ENCODE measurements at regions not wholly inside any gene's neighbourhood (a gene's known extent, or its start where the extent isn't known, plus 50 kb on each side); places are given as distances from the start of the nearest gene placed in this dataset.

- POLR2A ChIA-PET = no interaction called here
Measured at GRCh38 chr6:169022079-169022478, 231.6 kb downstream of the THBS2 start.

GRCh38 chr6:169020821-169021220 lies 232.8 kb downstream of the THBS2 start:
- POLR2A ChIA-PET = no interaction called here
- WGBS (ENCODE audit: low lambda C conversion rate) = 59% methylated on average over 8 of the region's 8 CpGs
- H3K36me3 ChIP-seq (replicated peaks in 1 of 2; ENCODE audit: control insufficient read depth in 1 of 2, insufficient read depth in 2 of 2, low read length in 1 of 2) = no peaks in the 10 kb centered on the region
- CTCF ChIA-PET = interaction anchor here (1.7 to 2.2 kb wide), 2 partner anchors 33 to 499 kb away, joined by 3 to 5 read pairs; no protein-coding TSS in a partner anchor
- H3F3A ChIP-seq (replicated peaks; ENCODE audit: insufficient read depth) = no peaks in the 10 kb centered on the region
- no peaks in the 10 kb centered on the region for H4K20me1 ChIP-seq (ENCODE audit: insufficient read depth)
- H3K27ac ChIP-seq (ENCODE audit: low read depth in 2 of 2, low read length in 1 of 2) = no peak overlapping the region
- TF ChIP-seq YY1 (IDR thresholded peaks at IDR 0.05; ENCODE audit: low read depth) = no peak
- TF ChIP-seq TAF1 (IDR thresholded peaks at IDR 0.05; ENCODE audit: borderline replicate concordance, low read depth, low read length) = no peak
- no peak for TF ChIP-seq NRF1 (IDR thresholded peaks at IDR 0.05; ENCODE audit: low read depth, low read length)
- no peak for TF ChIP-seq RXRA (IDR thresholded peaks at IDR 0.05; ENCODE audit: borderline replicate concordance, low read depth)
- no peak for TF ChIP-seq TEAD4 (IDR thresholded peaks at IDR 0.05; ENCODE audit: borderline replicate concordance, insufficient read depth)
- no peak for TF ChIP-seq USF2 (IDR thresholded peaks at IDR 0.05; ENCODE audit: borderline replicate concordance, low read depth, low read length)
- no peak for TF ChIP-seq IRF3 (IDR thresholded peaks at IDR 0.05; ENCODE audit: low read depth, low read length)
- TF ChIP-seq ELF1 (IDR thresholded peaks at IDR 0.05) = no peak
- no peak for TF ChIP-seq CHD2 (IDR thresholded peaks at IDR 0.05; ENCODE audit: low read length, partially characterized antibody)
- no peak for TF ChIP-seq GABPA (IDR thresholded peaks at IDR 0.05; ENCODE audit: low read depth)
- no peak for TF ChIP-seq USF1 (IDR thresholded peaks at IDR 0.05; ENCODE audit: borderline replicate concordance, low read depth)
- no peak for TF ChIP-seq RCOR1 (IDR thresholded peaks at IDR 0.05; ENCODE audit: low read length)
- no peak for TF ChIP-seq RFX5 (IDR thresholded peaks at IDR 0.05; ENCODE audit: low read length)
- TF ChIP-seq GATA2 (CRISPR knock-in tag; IDR thresholded peaks at IDR 0.05) = no peak
- no peak for TF ChIP-seq JUND (IDR thresholded peaks at IDR 0.05)
- TF ChIP-seq FOXJ3 (CRISPR knock-in tag; IDR thresholded peaks at IDR 0.05) = no peak
- no peak for TF ChIP-seq TCF12 (IDR thresholded peaks at IDR 0.05)
- no peaks in the 10 kb centered on the region for H3K9me2 ChIP-seq
- H3K9me3 ChIP-seq = 0 out of 2 replicates have a peak, but pooled peaks cover 6% of the 10 kb centered on the region
- H3K4me3 ChIP-seq (ENCODE audit: low read depth in 2 of 2, low read length in 1 of 2) = no peak overlapping the region
- no peaks in the 10 kb centered on the region for H3K27me3 ChIP-seq (ENCODE audit: insufficient read depth)
- H3K9ac ChIP-seq = no peak overlapping the region
- no peaks in the 10 kb centered on the region for H3K79me2 ChIP-seq (ENCODE audit: insufficient read depth)
- DNase-seq = no peak
- no peaks in the 10 kb centered on the region; a peak in 1 of 4 replicates for H3K4me1 ChIP-seq (ENCODE audit: control insufficient read depth in 1 of 2, insufficient read depth in 2 of 2, low read depth in 1 of 2, low read length in 1 of 2)
- no peak overlapping the region for H2AFZ ChIP-seq (ENCODE audit: low read depth)
- no peak overlapping the region for H3K4me2 ChIP-seq

More at GRCh38 chr6:169022079-169022478, 231.6 kb downstream of the THBS2 start:
- H3K4me1 ChIP-seq (ENCODE audit: control insufficient read depth in 1 of 2, insufficient read depth in 2 of 2, low read depth in 1 of 2, low read length in 1 of 2) = no peaks in the 10 kb centered on the region; a peak in 1 of 4 replicates
- DNase-seq = peak; percentile 44
- H3K4me2 ChIP-seq = no peak overlapping the region
- no peaks in the 10 kb centered on the region for H3K9me3 ChIP-seq
- CTCF ChIA-PET = interaction anchor here (0.6 to 1.7 kb wide), 5 partner anchors 11 to 1563 kb away, joined by 3 to 5 read pairs (median 3); no protein-coding TSS in a partner anchor
- no peaks in the 10 kb centered on the region for H3K9me2 ChIP-seq
- no peaks in the 10 kb centered on the region for H3K79me2 ChIP-seq (ENCODE audit: insufficient read depth)
- H3K9ac ChIP-seq = no peak overlapping the region
- TF ChIP-seq USF1 (IDR thresholded peaks at IDR 0.05; ENCODE audit: borderline replicate concordance, low read depth) = no peak
- TF ChIP-seq GABPA (IDR thresholded peaks at IDR 0.05; ENCODE audit: low read depth) = no peak
- TF ChIP-seq SMC3 (IDR thresholded peaks at IDR 0.05; ENCODE audit: low read depth, low read length) = peak; percentile 22; the same call in 1 of the 2 replicates
- TF ChIP-seq RAD21 (IDR thresholded peaks at IDR 0.05; ENCODE audit: low read length) = peak; percentile 36
- no peaks in the 10 kb centered on the region for H4K20me1 ChIP-seq (ENCODE audit: insufficient read depth)
- H3F3A ChIP-seq (replicated peaks; ENCODE audit: insufficient read depth) = no peaks in the 10 kb centered on the region
- H3K4me3 ChIP-seq (ENCODE audit: low read depth in 2 of 2, low read length in 1 of 2) = no peak overlapping the region
- no peak overlapping the region for H2AFZ ChIP-seq (ENCODE audit: low read depth)
- WGBS (ENCODE audit: low lambda C conversion rate) = 64% methylated on average over 12 of the region's 12 CpGs
- no peak overlapping the region for H3K27ac ChIP-seq (ENCODE audit: low read depth in 2 of 2, low read length in 1 of 2)
- no peaks in the 10 kb centered on the region for H3K36me3 ChIP-seq (replicated peaks in 1 of 2; ENCODE audit: control insufficient read depth in 1 of 2, insufficient read depth in 2 of 2, low read length in 1 of 2)
- H3K27me3 ChIP-seq (ENCODE audit: insufficient read depth) = no peaks in the 10 kb centered on the region
